ENCODE measurements at regions not wholly inside any gene's neighbourhood (a gene's known extent, or its start where the extent isn't known, plus 50 kb on each side); places are given as distances from the start of the nearest gene placed in this dataset.

- Histone ChIP-seq H3K27me3 (ENCODE audit: low read length) (no peaks in the 10 kb centered on the region), H3K4me3 (ENCODE audit: insufficient read depth, low read length, poor library complexity, severe bottlenecking) (no peak overlapping the region), H3K9me2 (replicated peaks; ENCODE audit: insufficient read depth, low read length) (no peaks in the 10 kb centered on the region), H4K20me1 (ENCODE audit: low read depth, low read length) (no peaks in the 10 kb centered on the region), H3K27ac (ENCODE audit: low read depth, low read length) (no peak overlapping the region), H2AFZ (ENCODE audit: low read depth, low read length, severe bottlenecking) (no peak overlapping the region), H3K36me3 (ENCODE audit: low read length) (0 out of 2 replicates have a peak, but pooled peaks cover 3% of the 10 kb centered on the region), H3K9ac (ENCODE audit: low read length) (no peak overlapping the region), H3F3A (ENCODE audit: insufficient read depth) (no peaks in the 10 kb centered on the region), H3K9me3 (ENCODE audit: insufficient read depth, low read length) (no peaks in the 10 kb centered on the region), H3K79me2 (ENCODE audit: insufficient read depth, low read length) (no peaks in the 10 kb centered on the region), H3K4me2 (ENCODE audit: low read depth, low read length, poor library complexity, severe bottlenecking) (no peak overlapping the region)
- no peak for TF ChIP-seq EZH2phosphoT487 (conservative IDR thresholded peaks at IDR 0.05; ENCODE audit: low read length)
- TF ChIP-seq CTCF (IDR thresholded peaks at IDR 0.05; ENCODE audit: insufficient read depth, low read length, poor library complexity, severe bottlenecking), result no peak
Measured at GRCh38 chr2:74081763-74082110, 66.0 kb downstream of the BOLA3 start.

GRCh38 chr2:74083750-74084149 lies 64.0 kb downstream of the BOLA3 start:
- H2AFZ ChIP-seq (ENCODE audit: low read depth, low read length, severe bottlenecking), result no peak overlapping the region
- no peak overlapping the region for H3K4me3 ChIP-seq (ENCODE audit: insufficient read depth, low read length, poor library complexity, severe bottlenecking)
- no peaks in the 10 kb centered on the region for H3K9me2 ChIP-seq (replicated peaks; ENCODE audit: insufficient read depth, low read length)
- no peak overlapping the region for H3K9ac ChIP-seq (ENCODE audit: low read length)
- H3K4me2 ChIP-seq (ENCODE audit: low read depth, low read length, poor library complexity, severe bottlenecking), result no peak overlapping the region
- H3K27me3 ChIP-seq (ENCODE audit: low read length), result no peaks in the 10 kb centered on the region
- no peaks in the 10 kb centered on the region; the same call in 1 of the 2 replicates for H3K36me3 ChIP-seq (ENCODE audit: low read length)
- TF ChIP-seq CTCF (IDR thresholded peaks at IDR 0.05; ENCODE audit: insufficient read depth, low read length, poor library complexity, severe bottlenecking) (no peak), EZH2phosphoT487 (conservative IDR thresholded peaks at IDR 0.05; ENCODE audit: low read length) (no peak)
- no peaks in the 10 kb centered on the region for H3F3A ChIP-seq (ENCODE audit: insufficient read depth)
- no peaks in the 10 kb centered on the region for H4K20me1 ChIP-seq (ENCODE audit: low read depth, low read length)
- H3K9me3 ChIP-seq (ENCODE audit: insufficient read depth, low read length), result no peaks in the 10 kb centered on the region
- no peak overlapping the region for H3K27ac ChIP-seq (ENCODE audit: low read depth, low read length)
- no peaks in the 10 kb centered on the region for H3K79me2 ChIP-seq (ENCODE audit: insufficient read depth, low read length)
